H9 (cell line): ENCODE measurements at regions not wholly inside any gene's neighbourhood (a gene's known extent, or its start where the extent isn't known, plus 50 kb on each side); places are given as distances from the start of the nearest gene placed in this dataset.

Experiments used
- DNase-seq: peaks from one replicate; pipeline ENCODE4 v3.0.0-alpha.2; 2017
- H2AFZ ChIP-seq: one replicate; pipeline ENCODE4 v1.6.1; 2013; ENCODE audit warnings: mild to moderate bottlenecking, low read length, control low read depth, moderate library complexity
- H2AK5ac ChIP-seq: 2 replicates; pipeline ENCODE4 v1.6.1; 2013; ENCODE audit warnings: low read length, control low read depth, mixed read lengths; ENCODE audit not compliant: insufficient read length
- H2BK120ac ChIP-seq: one replicate; pipeline ENCODE4 v1.6.1; 2013; ENCODE audit warnings: low read depth, mild to moderate bottlenecking, low read length, control low read depth, inconsistent platforms; ENCODE audit not compliant: poor library complexity, severe bottlenecking
- H2BK12ac ChIP-seq: 2 replicates; pipeline ENCODE4 v1.6.1; 2013; ENCODE audit warnings: low read length, control low read depth, mixed read lengths, low read depth; ENCODE audit not compliant: insufficient read length
- H2BK15ac ChIP-seq: 2 replicates; pipeline ENCODE4 v1.6.1; 2013; ENCODE audit warnings: low read depth, low read length, control low read depth
- H2BK20ac ChIP-seq: one replicate; pipeline ENCODE4 v1.6.1; 2013; ENCODE audit warnings: low read depth, mild to moderate bottlenecking, low read length, control low read depth, inconsistent platforms; ENCODE audit not compliant: poor library complexity, severe bottlenecking
- H2BK5ac ChIP-seq: 2 replicates; pipeline ENCODE4 v1.6.1; 2013; ENCODE audit warnings: low read length, control low read depth, mixed read lengths; ENCODE audit not compliant: insufficient read length
- H3K14ac ChIP-seq: 2 replicates; pipeline ENCODE4 v1.6.1; 2013; ENCODE audit warnings: low read length, control low read depth; ENCODE audit not compliant: insufficient read depth
- H3K18ac ChIP-seq: 2 replicates; pipeline ENCODE4 v1.6.1; 2013; ENCODE audit warnings: low read depth, mild to moderate bottlenecking, mixed read lengths, low read length, control low read depth; ENCODE audit not compliant: insufficient read length
- H3K23ac ChIP-seq: 2 replicates; pipeline ENCODE4 v1.6.1; 2013; ENCODE audit warnings: low read length, control low read depth, mixed read lengths, low read depth; ENCODE audit not compliant: insufficient read length
- H3K23me2 ChIP-seq: 2 replicates; pipeline ENCODE4 v1.6.1; 2013; ENCODE audit warnings: low read depth, mild to moderate bottlenecking, mixed read lengths, low read length, control low read depth; ENCODE audit not compliant: insufficient read length, poor library complexity, severe bottlenecking
- H3K27ac ChIP-seq: 2 replicates; pipeline ENCODE4 v1.5.1; 2013; ENCODE audit warnings: low read length, control low read depth, mixed read lengths, low read depth; ENCODE audit not compliant: insufficient read length
- H3K27me3 ChIP-seq: 2 replicates; pipeline ENCODE4 v1.6.1; 2013; ENCODE audit warnings: low read length, control low read depth, inconsistent platforms; ENCODE audit not compliant: insufficient read depth
- H3K4ac ChIP-seq: 2 replicates; pipeline ENCODE4 v1.6.1; 2013; ENCODE audit warnings: low read depth, mild to moderate bottlenecking, control low read depth, inconsistent platforms, low read length, moderate library complexity
- H3K4me1 ChIP-seq: 2 replicates; pipeline ENCODE4 v1.6.1; 2013; ENCODE audit warnings: low read length, control low read depth, inconsistent platforms; ENCODE audit not compliant: insufficient read depth
- H3K4me2 ChIP-seq: 2 replicates; pipeline ENCODE4 v1.6.1; 2013; ENCODE audit warnings: low read length, control low read depth, mixed read lengths; ENCODE audit not compliant: insufficient read length, insufficient read depth
- H3K56ac ChIP-seq: 2 replicates; pipeline ENCODE4 v1.6.1; 2013; ENCODE audit warnings: low read depth, mild to moderate bottlenecking, mixed read lengths, low read length, control low read depth; ENCODE audit not compliant: insufficient read length
- H3K79me1 ChIP-seq: 2 replicates; pipeline ENCODE4 v1.6.1; 2013; ENCODE audit warnings: low read depth, mild to moderate bottlenecking, moderate library complexity, low read length, control low read depth, inconsistent platforms; ENCODE audit not compliant: insufficient read depth, poor library complexity, severe bottlenecking
- H3K79me2 ChIP-seq: 2 replicates; pipeline ENCODE4 v1.6.1; 2013; ENCODE audit warnings: low read length, control low read depth, inconsistent platforms; ENCODE audit not compliant: insufficient read depth
- H3K9ac ChIP-seq: 2 replicates; pipeline ENCODE4 v1.6.1; 2013; ENCODE audit warnings: low read length, control low read depth, mixed read lengths; ENCODE audit not compliant: insufficient read length; ENCODE audit errors: extremely low read depth
- H3K9me3 ChIP-seq: one replicate; pipeline ENCODE4 v1.6.1; 2013; ENCODE audit warnings: low read depth, low read length, inconsistent platforms; ENCODE audit not compliant: control insufficient read depth
- H3T11ph ChIP-seq: one replicate; pipeline ENCODE4 v1.6.1; 2013; ENCODE audit warnings: mild to moderate bottlenecking, low read length, control low read depth, inconsistent platforms
- H4K20me1 ChIP-seq: one replicate; pipeline ENCODE4 v1.6.1; 2013; ENCODE audit not compliant: control insufficient read depth, insufficient read length, insufficient read depth
- H4K5ac ChIP-seq: 2 replicates; pipeline ENCODE4 v1.6.1; 2013; ENCODE audit warnings: low read depth, mild to moderate bottlenecking, mixed read lengths, low read length, control low read depth; ENCODE audit not compliant: insufficient read length
- H4K8ac ChIP-seq: replicated peaks from 2 replicates; pipeline ENCODE4 v1.6.1; 2013; ENCODE audit warnings: low read length, control low read depth, mixed read lengths, low read depth; ENCODE audit not compliant: insufficient read length
- H4K91ac ChIP-seq: 2 replicates; pipeline ENCODE4 v1.6.1; 2013; ENCODE audit warnings: low read depth, mild to moderate bottlenecking, moderate library complexity, mixed read lengths, low read length, control low read depth; ENCODE audit not compliant: insufficient read length
- H3K27ac Mint-ChIP-seq, 3 experiments: 2 replicates in 2 of 3; 3 replicates in 1 of 3; pipeline ENCODE4 v1.8.0; 2020 to 2021; ENCODE audit warnings: mixed read lengths in 3 of 3, mild to moderate bottlenecking in 1 of 3, moderate library complexity in 1 of 3
- H3K27me3 Mint-ChIP-seq: 2 replicates; pipeline ENCODE4 v1.8.0; 2021; ENCODE audit warnings: low read depth, mild to moderate bottlenecking, moderate library complexity, mixed read lengths
- H3K36me3 Mint-ChIP-seq, 3 experiments: 2 replicates in 2 of 3; 3 replicates in 1 of 3; pipeline ENCODE4 v1.8.0; 2020 to 2021; ENCODE audit warnings: low read depth in 3 of 3, mixed read lengths in 3 of 3; ENCODE audit not compliant: insufficient read depth in 1 of 3
- H3K4me1 Mint-ChIP-seq, 2 experiments: 2 replicates each; pipeline ENCODE4 v1.8.0; 2020; ENCODE audit warnings: mixed read lengths in 2 of 2
- H3K4me3 Mint-ChIP-seq, 2 experiments: 2 replicates in 1 of 2; 3 replicates in 1 of 2; pipeline ENCODE4 v1.8.0; 2020 to 2021; ENCODE audit warnings: mild to moderate bottlenecking in 2 of 2, mixed read lengths in 2 of 2, moderate library complexity in 1 of 2
- H3K9me3 Mint-ChIP-seq, 2 experiments: 2 replicates in 1 of 2; 3 replicates in 1 of 2; pipeline ENCODE4 v1.8.0; 2020; ENCODE audit warnings: mild to moderate bottlenecking in 2 of 2, mixed read lengths in 2 of 2, moderate library complexity in 1 of 2
- CTCF ChIP-seq: fragments of 200-600 bp; sonication (generic); conservative IDR thresholded peaks from 3 replicates; pipeline ENCODE4 v1.8.0; 2021; ENCODE audit warnings: antibody characterized with exemption, mild to moderate bottlenecking
- WGBS: extraction: QIAGEN DNeasy Blood & Tissue Kit; methylation state at CpG from one replicate; pipeline ENCODE4 v1.1.7; 2013; ENCODE audit warnings: missing lambda C conversion rate, low lambda C conversion rate, mixed read lengths; ENCODE audit not compliant: insufficient read length; ENCODE audit errors: extremely low coverage; 5-methylcytosine and 5-hydroxymethylcytosine counted together

- H3T11ph ChIP-seq: no peak overlapping the region
- H3K79me2 ChIP-seq: no peaks in the 10 kb centered on the region
- H2BK15ac ChIP-seq: no peak overlapping the region
- H2BK120ac ChIP-seq: no peak overlapping the region
- H3K14ac ChIP-seq: no peak overlapping the region
- no peak overlapping the region for H3K4me2 ChIP-seq
- no peak overlapping the region for H4K5ac ChIP-seq
- H3K27me3 Mint-ChIP-seq: peaks cover 10% of the 10 kb centered on the region
- H4K20me1 ChIP-seq: no peaks in the 10 kb centered on the region
- no peak overlapping the region for H3K56ac ChIP-seq
- H3K9ac ChIP-seq: no peak overlapping the region
- H3K79me1 ChIP-seq: no peaks in the 10 kb centered on the region
- no peak overlapping the region for H2BK5ac ChIP-seq
- TF ChIP-seq CTCF: no peak
- H3K18ac ChIP-seq: no peak overlapping the region
- no peak overlapping the region for H4K8ac ChIP-seq
- H2BK12ac ChIP-seq: no peak overlapping the region
- DNase-seq: no peak
- H3K27me3 ChIP-seq: no peaks in the 10 kb centered on the region
- no peaks in the 10 kb centered on the region for H3K23me2 ChIP-seq
- no CpG with 5 or more reads among the region's 2 CpGs for WGBS
- no peaks in the 10 kb centered on the region for H3K9me3 ChIP-seq
- no peak overlapping the region for H3K27ac Mint-ChIP-seq
- H2AFZ ChIP-seq: no peak overlapping the region
- no peak overlapping the region for H4K91ac ChIP-seq
- no peak overlapping the region for H3K4me3 Mint-ChIP-seq
- no peak overlapping the region for H2AK5ac ChIP-seq
- no peaks in the 10 kb centered on the region; a peak in 1 of 7 replicates for H3K36me3 Mint-ChIP-seq
- no peak overlapping the region for H3K4ac ChIP-seq
- H3K23ac ChIP-seq: no peak overlapping the region
- no peaks in the 10 kb centered on the region for H3K4me1 ChIP-seq
- H2BK20ac ChIP-seq: no peak overlapping the region
- H3K4me1 Mint-ChIP-seq: peaks cover 0 to 4% of the 10 kb centered on the region in 2 experiments; a peak in 2 of 4 replicates
- H3K9me3 Mint-ChIP-seq: peaks cover 39 to 41% of the 10 kb centered on the region in 2 experiments
- H3K27ac ChIP-seq: no peak overlapping the region
Observed at GRCh38 chrX:68935362-68935761, 106.5 kb downstream of the EFNB1 start.
